Endothelial cell of umbilical vein (primary cell): ENCODE measurements at regions not wholly inside any gene's neighbourhood (a gene's known extent, or its start where the extent isn't known, plus 50 kb on each side); places are given as distances from the start of the nearest gene placed in this dataset.

Experiments
- BruUV-seq: library from RNA; stranded (reverse); fragments of 400-500 nt; replicated peaks from 2 replicates; lab custom pipeline; 2021; lab: Mats Ljungman, UMichigan
- CTCF ChIA-PET: fragments of 300-600, 350-600 bp; sonication (Branson Sonifier 250); formaldehyde crosslinking; loops from one replicate; lab custom pipeline; 2021; ENCODE audit warnings: antibody characterized with exemption, inconsistent platforms; lab: Charles Lee
- POLR2A ChIA-PET: fragments of 300-600, 350-600 bp; sonication (Branson Sonifier 250); formaldehyde crosslinking; loops from one replicate; lab custom pipeline; 2021; ENCODE audit warnings: antibody characterized with exemption, inconsistent platforms; lab: Charles Lee
- DNase-seq: peaks from one replicate; pipeline ENCODE4 v3.0.0-alpha.2; 2011; ENCODE audit warnings: low read depth, low spot score
- FAIRE-seq: peaks from 2 replicates; lab custom pipeline; 2011; peaks lifted over from hg19 to GRCh38; lab: Jason Lieb, UNC
- H2AFZ ChIP-seq: 2 replicates; pipeline ENCODE4 v1.6.0; 2012; ENCODE audit warnings: low read depth, low read length, control low read depth, inconsistent platforms
- H3K27ac ChIP-seq: 2 replicates; pipeline ENCODE4 v1.5.1; 2011; ENCODE audit warnings: low read depth, mild to moderate bottlenecking, control low read depth, low read length, moderate library complexity; ENCODE audit not compliant: insufficient read depth
- H3K27me3 ChIP-seq, 2 experiments: 2 replicates each; pipeline versions ENCODE4 v1.6.0 to v1.6.1; 2011; ENCODE audit warnings: low read length in 2 of 2, mixed read lengths in 1 of 2; ENCODE audit not compliant: control insufficient read depth in 2 of 2, insufficient read depth in 2 of 2
- H3K36me3 ChIP-seq, 2 experiments: 2 replicates in 1 of 2; 3 replicates in 1 of 2; pipeline ENCODE4 v1.5.1; 2011; ENCODE audit warnings: low read length in 2 of 2, mild to moderate bottlenecking in 1 of 2, moderate library complexity in 1 of 2; ENCODE audit not compliant: control insufficient read depth in 2 of 2, insufficient read depth in 2 of 2; ENCODE audit errors: extremely low read depth in 1 of 2
- H3K4me1 ChIP-seq: 3 replicates; pipeline ENCODE4 v1.5.1; 2011; ENCODE audit warnings: mild to moderate bottlenecking, low read length; ENCODE audit not compliant: control insufficient read depth, insufficient read depth; ENCODE audit errors: extremely low read depth
- H3K4me2 ChIP-seq: 2 replicates; pipeline ENCODE4 v1.6.1; 2011; ENCODE audit warnings: low read length, control low read depth, mixed read lengths; ENCODE audit not compliant: insufficient read depth
- H3K4me3 ChIP-seq, 3 experiments: fragments of 200-600 bp in 1 of 3; sonication (generic), shearing (Covaris generic) in 1 of 3; replicated peaks in 1 of 3; 2 replicates each; pipeline ENCODE4 v1.5.1; 2011 to 2016; ENCODE audit warnings: control low read depth in 3 of 3, low read length in 3 of 3, mild to moderate bottlenecking in 2 of 3, inconsistent platforms in 1 of 3, low read depth in 1 of 3, moderate library complexity in 1 of 3; ENCODE audit not compliant: insufficient read depth in 1 of 3
- H3K79me2 ChIP-seq: 2 replicates; pipeline ENCODE4 v1.6.0; 2012; ENCODE audit warnings: low read length, inconsistent platforms; ENCODE audit not compliant: control insufficient read depth, insufficient read depth
- H3K9ac ChIP-seq: replicated peaks from 2 replicates; pipeline ENCODE3; 2011; ENCODE audit warnings: low read length, control low read depth; ENCODE audit not compliant: insufficient read depth; ENCODE audit errors: extremely low read depth
- H3K9me1 ChIP-seq: replicated peaks from 3 replicates; pipeline ENCODE4 v1.6.0; 2011; ENCODE audit warnings: mild to moderate bottlenecking, low read length; ENCODE audit not compliant: control insufficient read depth, insufficient read depth; ENCODE audit errors: extremely low read depth
- H3K9me3 ChIP-seq: replicated peaks from 2 replicates; pipeline ENCODE4 v1.5.1; 2012; ENCODE audit warnings: low read length, inconsistent platforms; ENCODE audit not compliant: control insufficient read depth, insufficient read depth
- H4K20me1 ChIP-seq: replicated peaks from 2 replicates; pipeline ENCODE3; 2011; ENCODE audit warnings: mild to moderate bottlenecking, low read length; ENCODE audit not compliant: control insufficient read depth, insufficient read depth; ENCODE audit errors: extremely low read depth
- EZH2 ChIP-seq: IDR thresholded peaks from 2 replicates; pipeline ENCODE4 v1.6.1; 2012; ENCODE audit warnings: borderline replicate concordance, low read depth, mild to moderate bottlenecking, moderate library complexity, low read length, inconsistent platforms; ENCODE audit not compliant: severe bottlenecking
- FOS ChIP-seq: IDR thresholded peaks from 2 replicates; pipeline ENCODE4 v1.6.1; 2011; ENCODE audit warnings: mild to moderate bottlenecking, low read length, moderate library complexity, borderline replicate concordance; ENCODE audit not compliant: insufficient read depth
- GATA2 ChIP-seq: IDR thresholded peaks from 2 replicates; pipeline ENCODE4 v1.7.0; 2011; ENCODE audit warnings: low read depth, mild to moderate bottlenecking, moderate library complexity, mixed read lengths, low read length; ENCODE audit not compliant: insufficient read length, insufficient read depth
- JUN ChIP-seq: IDR thresholded peaks from 2 replicates; pipeline ENCODE4 v1.6.1; 2011; ENCODE audit warnings: borderline replicate concordance, low read depth; ENCODE audit not compliant: insufficient read length, insufficient read depth
- MAX ChIP-seq: IDR thresholded peaks from 2 replicates; pipeline ENCODE4 v1.6.1; 2011; ENCODE audit not compliant: insufficient read depth, insufficient read length
- MYC ChIP-seq: IDR thresholded peaks from one replicate; pipeline ENCODE4 v1.6.1; 2011; ENCODE audit warnings: mild to moderate bottlenecking, low read depth, low read length
- POLR2A ChIP-seq: IDR thresholded peaks from 2 replicates; pipeline ENCODE4 v1.6.1; 2012; ENCODE audit warnings: low read depth, mild to moderate bottlenecking, control low read depth, low read length
- POLR2AphosphoS5 ChIP-seq: IDR thresholded peaks from 2 replicates; pipeline ENCODE4 v1.6.1; 2012; ENCODE audit warnings: low read depth, mild to moderate bottlenecking, control low read depth, low read length, moderate library complexity; ENCODE audit not compliant: insufficient read depth
- dilution Hi-C: fragments of 300-500 bp; cut with MboI; formaldehyde crosslinking; loops from one replicate; pipeline ENCODE4 v1.15.0; 2019; ENCODE audit warnings: low sequenced_read_pairs; ENCODE audit not compliant: extremely low pct_ligation_motif_present
- intact Hi-C: fragments of 100-400 bp; cut with micrococcal nuclease; formaldehyde crosslinking; loops from one replicate; pipeline ENCODE4 v1.10.0; 2022
- TF ChIP-seq, protein P1 (sequence below), 2 donors: IDR thresholded peaks; 1 replicate in 1 of 2; 2 replicates in 1 of 2; pipeline ENCODE4 v1.5.1; 2011; ENCODE audit warnings: low read length in 2 of 2, mild to moderate bottlenecking in 2 of 2, moderate library complexity in 2 of 2, control low read depth in 1 of 2, inconsistent platforms in 1 of 2, low read depth in 1 of 2; ENCODE audit not compliant: insufficient read depth in 1 of 2; ENCODE audit errors: extremely low read depth in 1 of 2

DNA sequence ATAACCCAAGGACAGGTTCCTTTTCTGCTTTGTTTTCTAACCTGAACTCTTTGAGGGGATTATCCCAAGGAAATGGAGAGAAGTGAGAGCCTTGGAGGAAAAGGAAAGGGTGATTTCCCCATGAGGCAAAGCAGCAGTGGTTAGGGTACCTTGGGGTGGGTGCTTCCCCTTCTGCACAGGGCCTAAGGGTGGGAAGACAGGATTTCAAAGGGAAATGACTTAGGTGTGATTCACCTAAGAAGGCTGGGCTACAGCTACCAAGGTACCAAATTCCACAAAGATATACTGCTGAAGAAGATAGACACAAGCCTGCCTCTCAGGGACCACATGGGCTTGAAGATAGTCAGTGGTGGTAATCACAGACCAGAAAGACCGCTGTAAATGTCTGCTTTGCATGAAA, 325.3 kb upstream of the DPH6 start:
- no peaks in the 10 kb centered on the region for H3K27me3 ChIP-seq

More for the DNA sequence above, 325.3 kb upstream of the DPH6 start:
- H3K9me1 ChIP-seq: no peaks in the 10 kb centered on the region
- no peaks in the 10 kb centered on the region for H3K79me2 ChIP-seq
- no peak overlapping the region for H3K4me3 ChIP-seq
- no peak overlapping the region for H2AFZ ChIP-seq
- DNase-seq: no peak
- no peak overlapping the region for H3K27ac ChIP-seq
- TF ChIP-seq JUN (no peak), FOS (no peak), POLR2A (no peak), POLR2AphosphoS5 (no peak), GATA2 (no peak), MAX (no peak), MYC (no peak), EZH2 (no peak)
- TF ChIP-seq, protein P1, sequence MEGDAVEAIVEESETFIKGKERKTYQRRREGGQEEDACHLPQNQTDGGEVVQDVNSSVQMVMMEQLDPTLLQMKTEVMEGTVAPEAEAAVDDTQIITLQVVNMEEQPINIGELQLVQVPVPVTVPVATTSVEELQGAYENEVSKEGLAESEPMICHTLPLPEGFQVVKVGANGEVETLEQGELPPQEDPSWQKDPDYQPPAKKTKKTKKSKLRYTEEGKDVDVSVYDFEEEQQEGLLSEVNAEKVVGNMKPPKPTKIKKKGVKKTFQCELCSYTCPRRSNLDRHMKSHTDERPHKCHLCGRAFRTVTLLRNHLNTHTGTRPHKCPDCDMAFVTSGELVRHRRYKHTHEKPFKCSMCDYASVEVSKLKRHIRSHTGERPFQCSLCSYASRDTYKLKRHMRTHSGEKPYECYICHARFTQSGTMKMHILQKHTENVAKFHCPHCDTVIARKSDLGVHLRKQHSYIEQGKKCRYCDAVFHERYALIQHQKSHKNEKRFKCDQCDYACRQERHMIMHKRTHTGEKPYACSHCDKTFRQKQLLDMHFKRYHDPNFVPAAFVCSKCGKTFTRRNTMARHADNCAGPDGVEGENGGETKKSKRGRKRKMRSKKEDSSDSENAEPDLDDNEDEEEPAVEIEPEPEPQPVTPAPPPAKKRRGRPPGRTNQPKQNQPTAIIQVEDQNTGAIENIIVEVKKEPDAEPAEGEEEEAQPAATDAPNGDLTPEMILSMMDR (IDR thresholded peaks at IDR 0.05; ENCODE audit: extremely low read depth in 1 of 2, insufficient read depth in 1 of 2, low read depth in 1 of 2, low read length in 2 of 2): no peak
- no peak for FAIRE-seq
- ChIA-PET POLR2A (no interaction called here), CTCF (no interaction called here)
- dilution Hi-C loops: no loop called here
- no peak overlapping the region for H3K9ac ChIP-seq
- H3K36me3 ChIP-seq: no peaks in the 10 kb centered on the region
- H3K4me1 ChIP-seq: no peaks in the 10 kb centered on the region
- no peaks in the 10 kb centered on the region for H3K9me3 ChIP-seq
- no TSS peak for BruUV-seq
- H3K4me2 ChIP-seq: no peak overlapping the region
- intact Hi-C loops: no loop called here
- H4K20me1 ChIP-seq: no peaks in the 10 kb centered on the region
